ENCODE measurements at regions not wholly inside any gene's neighbourhood (a gene's known extent, or its start where the extent isn't known, plus 50 kb on each side); places are given as distances from the start of the nearest gene placed in this dataset.
A peak's percentile ranks its signal among the peaks of the same experiment; 100 is the strongest.

DNA sequence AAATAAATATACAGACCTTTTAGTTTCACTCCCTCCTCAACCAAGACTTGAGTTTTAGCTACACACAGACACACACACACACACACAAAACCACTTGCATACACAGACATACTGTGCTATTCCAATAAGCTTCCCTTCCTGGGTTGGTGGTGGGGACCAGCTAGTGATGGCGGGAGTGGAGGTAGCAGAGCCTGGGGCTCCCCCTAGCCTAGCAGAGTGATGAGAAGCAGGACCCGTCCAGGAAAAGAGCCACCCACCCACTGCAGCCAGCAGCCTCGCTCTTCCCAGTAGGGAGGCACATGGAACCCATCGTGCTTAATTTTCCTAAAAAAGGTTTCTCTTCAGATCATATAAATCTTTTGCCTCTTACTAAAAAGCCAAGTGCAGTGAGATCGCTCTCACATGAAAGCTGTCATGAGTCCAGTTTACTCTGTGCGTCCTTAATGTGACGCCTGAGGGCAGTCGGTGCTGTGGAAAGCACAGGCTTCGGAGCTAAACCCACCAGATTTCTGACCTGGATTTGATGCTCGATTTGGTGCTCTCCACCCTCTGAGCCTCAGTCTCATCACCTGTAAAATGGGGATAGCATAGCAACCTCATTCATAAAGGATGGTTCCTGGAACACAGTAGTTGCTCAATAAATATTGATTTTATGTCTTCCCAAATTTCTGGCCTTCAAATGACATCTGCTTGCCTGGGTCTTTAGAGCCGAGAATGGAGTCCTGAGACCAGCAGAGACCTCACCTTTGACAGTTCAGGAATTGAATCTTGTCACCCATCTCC is 60.1 kb upstream of the YWHAQ start:
- Histone ChIP-seq H3K9me3 (ENCODE audit: control insufficient read depth, insufficient read depth, low read depth, low read length) (no peaks in the 10 kb centered on the region), H3K27ac (ENCODE audit: low read length) (no peak overlapping the region)

DNA sequence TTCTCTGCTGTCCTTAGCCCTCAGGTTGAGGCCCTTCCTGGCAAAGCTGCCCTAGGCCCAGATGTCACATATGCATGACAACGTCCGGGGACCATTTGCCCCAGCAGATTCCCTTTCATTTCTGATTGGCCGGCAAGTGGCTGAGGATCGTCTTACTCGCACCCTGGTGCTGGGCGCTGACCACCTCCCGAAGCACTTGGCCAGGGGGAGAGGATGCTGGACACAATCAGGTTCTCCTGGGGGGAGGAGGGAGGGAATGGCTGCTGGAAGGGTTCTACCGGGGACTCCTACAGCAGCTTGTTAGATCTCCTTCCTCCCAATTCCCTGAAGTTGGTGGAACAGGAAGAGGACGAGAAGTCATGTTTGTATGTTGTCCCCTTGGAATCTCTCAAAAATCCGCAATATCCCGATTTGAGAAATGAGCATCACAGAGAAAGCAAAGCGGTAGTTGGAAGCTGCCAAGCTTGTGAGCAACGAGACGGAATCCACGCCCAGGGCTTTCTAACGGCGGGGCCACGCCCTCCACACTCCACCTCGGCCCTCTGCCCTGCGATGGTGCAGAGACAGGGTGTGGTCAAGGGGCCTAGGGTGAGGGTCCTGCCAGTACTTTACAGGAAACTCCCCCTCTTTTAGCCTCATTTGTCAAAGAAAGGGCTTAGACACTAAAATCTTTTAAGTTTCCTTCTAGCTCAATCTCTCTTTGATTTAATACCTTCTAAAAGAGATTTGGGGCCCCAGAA is 61.8 kb upstream of the YWHAQ start:
- BruUV-seq (replicated peaks) = no TSS peak
- no peak for ATAC-seq
- intact Hi-C loops (cut with micrococcal nuclease; ENCODE audit: unreplicated experiment) (no loop called here), in situ Hi-C loops (cut with HindIII; ENCODE audit: low pct_unique_long_range_greater_than_20kb, low sequenced_read_pairs) (no loop called here)
- CTCF ChIA-PET = no interaction called here
- H3K4me1 ChIP-seq (ENCODE audit: control insufficient read depth, insufficient read depth, low read length) = no peaks in the 10 kb centered on the region
- no peaks in the 10 kb centered on the region for H3K36me3 ChIP-seq (ENCODE audit: control insufficient read depth, insufficient read depth, low read length)
- H3K4me3 ChIP-seq (ENCODE audit: low read depth in 2 of 2, low read length in 2 of 2) = no peak overlapping the region
- H3K27me3 ChIP-seq (ENCODE audit: control insufficient read depth, insufficient read depth, low read length) = no peaks in the 10 kb centered on the region
- POLR2A ChIA-PET = no interaction called here
- no peaks in the 10 kb centered on the region for H3K9me3 ChIP-seq (ENCODE audit: control insufficient read depth, insufficient read depth, low read depth, low read length)
- TF ChIP-seq TCF7L2 (IDR thresholded peaks at IDR 0.05; ENCODE audit: low read depth, low read length) (no peak), SIN3A (IDR thresholded peaks at IDR 0.05; ENCODE audit: borderline replicate concordance, insufficient read depth, low read depth, low read length) (no peak), POLR2AphosphoS5 (IDR thresholded peaks at IDR 0.05; ENCODE audit: low read depth, low read length) (no peak)
- TF ChIP-seq, protein P1, sequence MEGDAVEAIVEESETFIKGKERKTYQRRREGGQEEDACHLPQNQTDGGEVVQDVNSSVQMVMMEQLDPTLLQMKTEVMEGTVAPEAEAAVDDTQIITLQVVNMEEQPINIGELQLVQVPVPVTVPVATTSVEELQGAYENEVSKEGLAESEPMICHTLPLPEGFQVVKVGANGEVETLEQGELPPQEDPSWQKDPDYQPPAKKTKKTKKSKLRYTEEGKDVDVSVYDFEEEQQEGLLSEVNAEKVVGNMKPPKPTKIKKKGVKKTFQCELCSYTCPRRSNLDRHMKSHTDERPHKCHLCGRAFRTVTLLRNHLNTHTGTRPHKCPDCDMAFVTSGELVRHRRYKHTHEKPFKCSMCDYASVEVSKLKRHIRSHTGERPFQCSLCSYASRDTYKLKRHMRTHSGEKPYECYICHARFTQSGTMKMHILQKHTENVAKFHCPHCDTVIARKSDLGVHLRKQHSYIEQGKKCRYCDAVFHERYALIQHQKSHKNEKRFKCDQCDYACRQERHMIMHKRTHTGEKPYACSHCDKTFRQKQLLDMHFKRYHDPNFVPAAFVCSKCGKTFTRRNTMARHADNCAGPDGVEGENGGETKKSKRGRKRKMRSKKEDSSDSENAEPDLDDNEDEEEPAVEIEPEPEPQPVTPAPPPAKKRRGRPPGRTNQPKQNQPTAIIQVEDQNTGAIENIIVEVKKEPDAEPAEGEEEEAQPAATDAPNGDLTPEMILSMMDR (IDR thresholded peaks at IDR 0.05) = no peak
- TF ChIP-seq, protein P2, sequence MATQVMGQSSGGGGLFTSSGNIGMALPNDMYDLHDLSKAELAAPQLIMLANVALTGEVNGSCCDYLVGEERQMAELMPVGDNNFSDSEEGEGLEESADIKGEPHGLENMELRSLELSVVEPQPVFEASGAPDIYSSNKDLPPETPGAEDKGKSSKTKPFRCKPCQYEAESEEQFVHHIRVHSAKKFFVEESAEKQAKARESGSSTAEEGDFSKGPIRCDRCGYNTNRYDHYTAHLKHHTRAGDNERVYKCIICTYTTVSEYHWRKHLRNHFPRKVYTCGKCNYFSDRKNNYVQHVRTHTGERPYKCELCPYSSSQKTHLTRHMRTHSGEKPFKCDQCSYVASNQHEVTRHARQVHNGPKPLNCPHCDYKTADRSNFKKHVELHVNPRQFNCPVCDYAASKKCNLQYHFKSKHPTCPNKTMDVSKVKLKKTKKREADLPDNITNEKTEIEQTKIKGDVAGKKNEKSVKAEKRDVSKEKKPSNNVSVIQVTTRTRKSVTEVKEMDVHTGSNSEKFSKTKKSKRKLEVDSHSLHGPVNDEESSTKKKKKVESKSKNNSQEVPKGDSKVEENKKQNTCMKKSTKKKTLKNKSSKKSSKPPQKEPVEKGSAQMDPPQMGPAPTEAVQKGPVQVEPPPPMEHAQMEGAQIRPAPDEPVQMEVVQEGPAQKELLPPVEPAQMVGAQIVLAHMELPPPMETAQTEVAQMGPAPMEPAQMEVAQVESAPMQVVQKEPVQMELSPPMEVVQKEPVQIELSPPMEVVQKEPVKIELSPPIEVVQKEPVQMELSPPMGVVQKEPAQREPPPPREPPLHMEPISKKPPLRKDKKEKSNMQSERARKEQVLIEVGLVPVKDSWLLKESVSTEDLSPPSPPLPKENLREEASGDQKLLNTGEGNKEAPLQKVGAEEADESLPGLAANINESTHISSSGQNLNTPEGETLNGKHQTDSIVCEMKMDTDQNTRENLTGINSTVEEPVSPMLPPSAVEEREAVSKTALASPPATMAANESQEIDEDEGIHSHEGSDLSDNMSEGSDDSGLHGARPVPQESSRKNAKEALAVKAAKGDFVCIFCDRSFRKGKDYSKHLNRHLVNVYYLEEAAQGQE (IDR thresholded peaks at IDR 0.05; ENCODE audit: insufficient read depth in 1 of 2, low read depth in 2 of 2, low read length in 1 of 2) = no peak
- DNase-seq (ENCODE audit: low read depth, low spot score) = no peak
- no peak overlapping the region for H3K27ac ChIP-seq (ENCODE audit: low read length)

More for the DNA sequence above, 60.1 kb upstream of the YWHAQ start:
- Histone ChIP-seq H3K36me3 (ENCODE audit: control insufficient read depth, insufficient read depth, low read length) (no peaks in the 10 kb centered on the region), H3K4me3 (ENCODE audit: low read depth in 2 of 2, low read length in 2 of 2) (no peak overlapping the region), H3K27me3 (ENCODE audit: control insufficient read depth, insufficient read depth, low read length) (no peaks in the 10 kb centered on the region), H3K4me1 (ENCODE audit: control insufficient read depth, insufficient read depth, low read length) (peaks cover 6% of the 10 kb centered on the region)
- intact Hi-C loops (cut with micrococcal nuclease; ENCODE audit: unreplicated experiment) = no loop called here
- BruUV-seq (replicated peaks) = no TSS peak
- ChIA-PET CTCF (no interaction called here), POLR2A (no interaction called here)
- ATAC-seq (peak; percentile 59), DNase-seq (ENCODE audit: low read depth, low spot score) (no peak)
- in situ Hi-C loops (cut with HindIII; ENCODE audit: low pct_unique_long_range_greater_than_20kb, low sequenced_read_pairs) = no loop called here
- TF ChIP-seq, protein P2 (IDR thresholded peaks at IDR 0.05; ENCODE audit: insufficient read depth in 1 of 2, low read depth in 2 of 2, low read length in 1 of 2) = no peak
- TF ChIP-seq, protein P1 (IDR thresholded peaks at IDR 0.05) = no peak
- TF ChIP-seq SIN3A (IDR thresholded peaks at IDR 0.05; ENCODE audit: borderline replicate concordance, insufficient read depth, low read depth, low read length) = no peak
- TF ChIP-seq POLR2AphosphoS5 (IDR thresholded peaks at IDR 0.05; ENCODE audit: low read depth, low read length) = no peak
- TF ChIP-seq TCF7L2 (IDR thresholded peaks at IDR 0.05; ENCODE audit: low read depth, low read length) = no peak

All from Panc1 (cell line).